GM23338 (cell line): ENCODE measurements at regions not wholly inside any gene's neighbourhood (a gene's known extent, or its start where the extent isn't known, plus 50 kb on each side); places are given as distances from the start of the nearest gene placed in this dataset.

Experiments
- ATAC-seq: fragments of 200-7000 bp; cut with Tn5 transposase; 3 replicates; pipeline ENCODE4 v1.9.1; 2020
- DNase-seq: peaks from one replicate; pipeline ENCODE4 v3.0.0-alpha.2; 2015; ENCODE audit warnings: low spot score
- H2AFZ ChIP-seq: fragments of 200-600 bp; sonication (generic); 2 replicates; pipeline ENCODE4 v1.8.0; 2016; ENCODE audit warnings: antibody characterized with exemption, mild to moderate bottlenecking, moderate library complexity
- H3F3A ChIP-seq: fragments of 200-600 bp; sonication (generic); replicated peaks from 2 replicates; pipeline ENCODE4 v1.8.0; 2017; ENCODE audit warnings: antibody characterized with exemption, mixed run types, low read depth
- H3K27ac ChIP-seq: fragments of 200-600 bp; sonication (generic); 2 replicates; pipeline ENCODE4 v1.6.1; 2016; ENCODE audit warnings: low read depth
- H3K27me3 ChIP-seq: fragments of 200-600 bp; sonication (generic); 2 replicates; pipeline ENCODE4 v1.8.0; 2016; ENCODE audit warnings: mild to moderate bottlenecking, mixed run types, moderate library complexity; ENCODE audit not compliant: insufficient read depth
- H3K36me3 ChIP-seq: fragments of 200-600 bp; sonication (generic); 2 replicates; pipeline ENCODE4 v1.8.0; 2016; ENCODE audit warnings: mild to moderate bottlenecking; ENCODE audit not compliant: insufficient read depth
- H3K4me1 ChIP-seq: fragments of 200-600 bp; sonication (generic); 2 replicates; pipeline ENCODE4 v1.8.0; 2016; ENCODE audit warnings: mild to moderate bottlenecking, moderate library complexity; ENCODE audit not compliant: insufficient read depth
- H3K4me2 ChIP-seq: fragments of 200-600 bp; sonication (generic); 2 replicates; pipeline ENCODE4 v1.7.1; 2017; ENCODE audit warnings: mixed run types
- H3K4me3 ChIP-seq: fragments of 200-600 bp; sonication (generic); 2 replicates; pipeline ENCODE4 v1.6.1; 2016; ENCODE audit warnings: mixed run types
- H3K79me2 ChIP-seq: fragments of 200-600 bp; sonication (generic); replicated peaks from 2 replicates; pipeline ENCODE4 v1.8.0; 2017; ENCODE audit warnings: mild to moderate bottlenecking; ENCODE audit not compliant: insufficient read depth
- H3K9me2 ChIP-seq: fragments of 200-600 bp; sonication (generic); 2 replicates; pipeline ENCODE4 v1.8.0; 2017; ENCODE audit not compliant: insufficient read depth
- H4K20me1 ChIP-seq: fragments of 200-600 bp; sonication (generic); replicated peaks from 2 replicates; pipeline ENCODE4 v1.8.0; 2017; ENCODE audit warnings: mild to moderate bottlenecking; ENCODE audit not compliant: insufficient read depth
- H3K27ac Mint-ChIP-seq: 2 replicates; pipeline ENCODE4 v1.8.0; 2020; ENCODE audit warnings: inconsistent platforms, mild to moderate bottlenecking, moderate library complexity, mixed read lengths
- H3K27me3 Mint-ChIP-seq: 3 replicates; pipeline ENCODE4 v1.8.0; 2022; ENCODE audit warnings: low read depth, mild to moderate bottlenecking, moderate library complexity, mixed read lengths, inconsistent platforms; ENCODE audit not compliant: insufficient read depth, poor library complexity
- H3K36me3 Mint-ChIP-seq: 3 replicates; pipeline ENCODE4 v1.8.0; 2021; ENCODE audit warnings: low read depth, mild to moderate bottlenecking, inconsistent platforms, moderate library complexity, mixed read lengths
- H3K4me1 Mint-ChIP-seq: 3 replicates; pipeline ENCODE4 v1.8.0; 2020; ENCODE audit warnings: mild to moderate bottlenecking, inconsistent platforms, mixed read lengths
- H3K4me3 Mint-ChIP-seq: 3 replicates; pipeline ENCODE4 v1.8.0; 2021; ENCODE audit warnings: moderate library complexity, mild to moderate bottlenecking, inconsistent platforms, mixed read lengths
- H3K9me3 Mint-ChIP-seq: 3 replicates; pipeline ENCODE4 v1.8.0; 2020; ENCODE audit warnings: moderate library complexity, mild to moderate bottlenecking, inconsistent platforms, mixed read lengths
- CREB1 ChIP-seq: fragments of 250-450 bp; sonication (Bioruptor Pico); IDR thresholded peaks from 2 replicates; pipeline ENCODE4 v1.5.0; 2020; ENCODE audit warnings: low read depth, mild to moderate bottlenecking, moderate library complexity
- ETS1 ChIP-seq: IDR thresholded peaks from 2 replicates; pipeline ENCODE4 v1.6.1; 2016; ENCODE audit warnings: antibody characterized with exemption
- JUNB ChIP-seq: IDR thresholded peaks from one replicate; pipeline ENCODE4 v1.6.1; 2016; ENCODE audit warnings: antibody characterized with exemption; ENCODE audit not compliant: unreplicated experiment
- NANOG ChIP-seq: IDR thresholded peaks from 2 replicates; pipeline ENCODE4 v1.6.1; 2016; ENCODE audit warnings: antibody characterized with exemption, borderline replicate concordance
- POLR2AphosphoS5 ChIP-seq: IDR thresholded peaks from 2 replicates; pipeline ENCODE4 v1.6.1; 2016; ENCODE audit warnings: antibody characterized with exemption, low read depth
- ZNF114 ChIP-seq: fragments of 250-450 bp; sonication (Bioruptor Pico); IDR thresholded peaks from 2 replicates; pipeline ENCODE4 v1.5.0; 2020; ENCODE audit warnings: mild to moderate bottlenecking, moderate library complexity
- ZNF331 ChIP-seq: fragments of 250-450 bp; sonication (Bioruptor Pico); IDR thresholded peaks from 2 replicates; pipeline ENCODE4 v1.5.0; 2020; ENCODE audit warnings: low read depth, mild to moderate bottlenecking, moderate library complexity
- ZNF462 ChIP-seq: fragments of 250-450 bp; sonication (Bioruptor Pico); IDR thresholded peaks from 2 replicates; pipeline ENCODE4 v1.5.0; 2020; ENCODE audit warnings: mild to moderate bottlenecking, moderate library complexity

- no peak overlapping the region for H3K4me3 Mint-ChIP-seq
- peaks cover 3% of the 10 kb centered on the region; the same call in 1 of the 3 replicates for H3K4me1 Mint-ChIP-seq
- Histone ChIP-seq H4K20me1 (no peaks in the 10 kb centered on the region), H3F3A (no peaks in the 10 kb centered on the region), H3K36me3 (no peaks in the 10 kb centered on the region), H3K4me2 (no peak overlapping the region), H3K27ac (no peak overlapping the region), H2AFZ (no peak overlapping the region), H3K79me2 (no peaks in the 10 kb centered on the region), H3K27me3 (no peaks in the 10 kb centered on the region), H3K4me3 (no peak overlapping the region), H3K4me1 (no peaks in the 10 kb centered on the region), H3K9me2 (no peaks in the 10 kb centered on the region)
- DNase-seq (no peak), ATAC-seq (no peak)
- H3K9me3 Mint-ChIP-seq = no peaks in the 10 kb centered on the region
- H3K27me3 Mint-ChIP-seq = no peaks in the 10 kb centered on the region
- TF ChIP-seq ZNF462 = no peak
- no peak for TF ChIP-seq ZNF114 (CRISPR knock-in tag)
- TF ChIP-seq JUNB = no peak
- no peak for TF ChIP-seq POLR2AphosphoS5
- no peak for TF ChIP-seq NANOG
- TF ChIP-seq ZNF331 (CRISPR knock-in tag) = no peak
- no peak for TF ChIP-seq ETS1
- TF ChIP-seq CREB1 = no peak
- no peak overlapping the region for H3K27ac Mint-ChIP-seq
- no peaks in the 10 kb centered on the region for H3K36me3 Mint-ChIP-seq
Observed at GRCh38 chr5:99441235-99441634, 512.4 kb upstream of the CHD1 start.
